Colonic mucosa (tissue), 4 donors: ENCODE measurements at regions not wholly inside any gene's neighbourhood (a gene's known extent, or its start where the extent isn't known, plus 50 kb on each side); places are given as distances from the start of the nearest gene placed in this dataset.

Source experiments
- DNase-seq: peaks from one replicate; pipeline ENCODE4 v3.0.0-alpha.2; 2020
- H3K27ac ChIP-seq: fragments of 200-600 bp; one replicate; pipeline ENCODE4 v1.8.0; 2021
- H3K27me3 ChIP-seq: fragments of 200-600 bp; one replicate; pipeline ENCODE4 v1.8.0; 2021
- H3K36me3 ChIP-seq: fragments of 200-600 bp; one replicate; pipeline ENCODE4 v1.8.0; 2021
- H3K4me1 ChIP-seq: fragments of 200-600 bp; one replicate; pipeline ENCODE4 v1.8.0; 2021; ENCODE audit warnings: mild to moderate bottlenecking
- H3K4me3 ChIP-seq: fragments of 200-600 bp; one replicate; pipeline ENCODE4 v1.8.0; 2021
- H3K9ac ChIP-seq, 2 donors: one replicate each; pipeline ENCODE4 v1.7.0; 2013; ENCODE audit warnings: control low read depth in 2 of 2, low read depth in 2 of 2, low read length in 2 of 2
- H3K9me3 ChIP-seq: fragments of 200-600 bp; one replicate; pipeline ENCODE4 v1.8.0; 2021
- intact Hi-C: fragments of 100-400 bp; cut with DNase I; formaldehyde crosslinking; loops from one replicate; pipeline ENCODE4 v1.14.1; 2022
- TF ChIP-seq, protein P1 (sequence below): fragments of 200-600 bp; IDR thresholded peaks from one replicate; pipeline ENCODE4 v1.8.0; 2022; ENCODE audit warnings: antibody characterized with exemption, mild to moderate bottlenecking
- donor health status: healthy.
- donor health status: DM: no; HTN: no; CAD: no.
- donor health status: DM: no; HTN: no; CAD: no.

DNA sequence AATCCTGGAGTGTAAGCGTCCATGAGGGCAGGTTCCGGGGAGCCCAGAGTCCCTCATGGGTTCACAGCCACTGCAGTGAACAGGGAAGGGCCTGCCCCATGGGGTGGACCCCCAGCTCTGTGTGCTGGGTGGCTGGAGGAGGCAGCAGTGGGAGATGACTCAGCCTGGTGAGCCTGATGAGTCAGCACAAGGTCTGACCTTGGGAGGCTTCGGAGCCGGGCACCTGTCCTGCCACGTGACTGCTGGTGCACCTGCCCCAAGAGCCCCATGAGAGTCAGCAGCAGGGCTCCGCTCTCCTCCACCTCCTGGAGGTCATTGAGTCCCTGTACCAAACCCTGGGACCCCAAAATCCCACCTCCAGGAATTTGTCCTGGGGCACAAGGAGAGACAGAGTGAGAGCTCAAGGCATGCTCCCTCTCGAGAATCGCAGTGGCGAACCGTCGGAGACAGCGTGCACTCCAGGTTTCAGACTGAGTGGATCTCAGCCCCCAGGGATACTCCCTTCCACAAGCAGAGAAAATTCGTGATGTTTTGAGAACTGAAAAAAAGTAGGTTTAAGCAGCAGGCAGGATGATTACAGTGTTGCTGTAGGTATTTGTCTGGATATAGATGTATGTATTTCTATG lies 1221.7 kb downstream of the BRD1 start:
- DNase-seq: no peak
- no peaks in the 10 kb centered on the region for H3K9me3 ChIP-seq
- intact Hi-C loops: no loop called here
- no peak overlapping the region for H3K27ac ChIP-seq
- TF ChIP-seq, protein P1, sequence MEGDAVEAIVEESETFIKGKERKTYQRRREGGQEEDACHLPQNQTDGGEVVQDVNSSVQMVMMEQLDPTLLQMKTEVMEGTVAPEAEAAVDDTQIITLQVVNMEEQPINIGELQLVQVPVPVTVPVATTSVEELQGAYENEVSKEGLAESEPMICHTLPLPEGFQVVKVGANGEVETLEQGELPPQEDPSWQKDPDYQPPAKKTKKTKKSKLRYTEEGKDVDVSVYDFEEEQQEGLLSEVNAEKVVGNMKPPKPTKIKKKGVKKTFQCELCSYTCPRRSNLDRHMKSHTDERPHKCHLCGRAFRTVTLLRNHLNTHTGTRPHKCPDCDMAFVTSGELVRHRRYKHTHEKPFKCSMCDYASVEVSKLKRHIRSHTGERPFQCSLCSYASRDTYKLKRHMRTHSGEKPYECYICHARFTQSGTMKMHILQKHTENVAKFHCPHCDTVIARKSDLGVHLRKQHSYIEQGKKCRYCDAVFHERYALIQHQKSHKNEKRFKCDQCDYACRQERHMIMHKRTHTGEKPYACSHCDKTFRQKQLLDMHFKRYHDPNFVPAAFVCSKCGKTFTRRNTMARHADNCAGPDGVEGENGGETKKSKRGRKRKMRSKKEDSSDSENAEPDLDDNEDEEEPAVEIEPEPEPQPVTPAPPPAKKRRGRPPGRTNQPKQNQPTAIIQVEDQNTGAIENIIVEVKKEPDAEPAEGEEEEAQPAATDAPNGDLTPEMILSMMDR: no peak
- no peak overlapping the region for H3K9ac ChIP-seq
- no peak overlapping the region for H3K4me3 ChIP-seq
- H3K36me3 ChIP-seq: no peaks in the 10 kb centered on the region
- H3K4me1 ChIP-seq: no peaks in the 10 kb centered on the region
- no peaks in the 10 kb centered on the region for H3K27me3 ChIP-seq

DNA sequence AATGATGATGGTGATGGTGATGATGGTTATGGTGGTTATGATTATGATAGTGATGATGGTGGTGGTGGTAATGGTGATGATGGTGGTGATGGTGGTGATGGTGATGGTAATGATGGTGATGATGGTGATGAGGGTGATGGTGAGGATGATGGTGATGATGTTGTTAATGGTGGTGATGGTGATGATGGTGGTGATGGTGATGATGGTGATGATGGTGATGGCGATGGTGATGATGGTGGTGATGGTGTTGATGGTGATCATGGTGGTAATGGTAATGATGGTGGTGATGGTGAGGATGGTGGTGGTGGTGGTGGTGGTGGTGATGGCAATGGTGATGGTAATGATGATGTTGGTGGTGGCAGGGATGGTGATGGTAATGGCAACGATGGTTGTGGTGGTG lies 1222.5 kb downstream of the BRD1 start:
- TF ChIP-seq, protein P1: no peak
- intact Hi-C loops: no loop called here

GRCh38 chr22:48603621-48604320 lies 1223.9 kb downstream of the BRD1 start:
- H3K4me3 ChIP-seq: no peak overlapping the region
- no peak for DNase-seq
- intact Hi-C loops: no loop called here
- H3K36me3 ChIP-seq: no peaks in the 10 kb centered on the region
- no peak overlapping the region for H3K9ac ChIP-seq
- H3K27ac ChIP-seq: no peak overlapping the region
- H3K27me3 ChIP-seq: no peaks in the 10 kb centered on the region
- no peaks in the 10 kb centered on the region for H3K4me1 ChIP-seq
- TF ChIP-seq, protein P1: no peak
- no peaks in the 10 kb centered on the region for H3K9me3 ChIP-seq

More for the DNA sequence above, 1222.5 kb downstream of the BRD1 start:
- no peak for DNase-seq
- H3K4me1 ChIP-seq: no peaks in the 10 kb centered on the region
- H3K4me3 ChIP-seq: no peak overlapping the region
- H3K9me3 ChIP-seq: no peaks in the 10 kb centered on the region
- H3K9ac ChIP-seq: no peak overlapping the region
- no peaks in the 10 kb centered on the region for H3K27me3 ChIP-seq
- no peaks in the 10 kb centered on the region for H3K36me3 ChIP-seq
- H3K27ac ChIP-seq: no peak overlapping the region

GRCh38 chr22:48602805-48603518 lies 1224.7 kb downstream of the BRD1 start:
- H3K36me3 ChIP-seq: no peaks in the 10 kb centered on the region
- TF ChIP-seq, protein P1: no peak
- H3K4me1 ChIP-seq: no peaks in the 10 kb centered on the region
- H3K27me3 ChIP-seq: no peaks in the 10 kb centered on the region
- no peak overlapping the region for H3K9ac ChIP-seq
- no peaks in the 10 kb centered on the region for H3K9me3 ChIP-seq
- no peak for DNase-seq
- no peak overlapping the region for H3K4me3 ChIP-seq
- intact Hi-C loops: no loop called here
- no peak overlapping the region for H3K27ac ChIP-seq

GRCh38 chr22:48600681-48601080 lies 1227.0 kb downstream of the BRD1 start:
- intact Hi-C loops: no loop called here
- DNase-seq: no peak
- TF ChIP-seq, protein P1: no peak

More at GRCh38 chr22:48600681-48601080, 1227.0 kb downstream of the BRD1 start:
- H3K9ac ChIP-seq: no peak overlapping the region
- H3K4me1 ChIP-seq: no peaks in the 10 kb centered on the region
- no peaks in the 10 kb centered on the region for H3K36me3 ChIP-seq
- H3K27me3 ChIP-seq: no peaks in the 10 kb centered on the region
- no peaks in the 10 kb centered on the region for H3K9me3 ChIP-seq
- H3K27ac ChIP-seq: no peak overlapping the region
- H3K4me3 ChIP-seq: no peak overlapping the region
